ENCODE measurements at regions not wholly inside any gene's neighbourhood (a gene's known extent, or its start where the extent isn't known, plus 50 kb on each side); places are given as distances from the start of the nearest gene placed in this dataset.

DNA sequence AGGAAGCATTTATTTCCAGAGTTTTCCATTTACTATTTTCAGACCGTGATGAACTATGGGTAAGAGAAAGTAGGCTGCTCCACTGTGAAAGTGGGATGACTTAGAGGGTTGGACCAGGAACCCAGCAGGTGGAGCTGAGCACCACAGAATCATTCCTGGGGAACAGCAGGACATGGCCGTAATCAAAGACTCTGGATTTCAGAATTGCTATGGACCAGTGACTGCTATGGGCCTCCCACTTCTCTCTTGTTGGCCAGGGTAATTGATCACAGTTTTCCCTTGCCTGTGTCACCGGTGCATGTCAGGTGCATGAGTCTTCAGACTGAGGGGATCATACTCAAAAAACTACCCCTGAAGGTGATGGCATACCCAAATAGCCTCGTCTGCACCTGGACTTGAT, 90.6 kb upstream of the GPC1 start:
- TF ChIP-seq POLR2A (IDR thresholded peaks at IDR 0.05; ENCODE audit: extremely low read depth, insufficient read length) = no peak
- TF ChIP-seq, protein P1, sequence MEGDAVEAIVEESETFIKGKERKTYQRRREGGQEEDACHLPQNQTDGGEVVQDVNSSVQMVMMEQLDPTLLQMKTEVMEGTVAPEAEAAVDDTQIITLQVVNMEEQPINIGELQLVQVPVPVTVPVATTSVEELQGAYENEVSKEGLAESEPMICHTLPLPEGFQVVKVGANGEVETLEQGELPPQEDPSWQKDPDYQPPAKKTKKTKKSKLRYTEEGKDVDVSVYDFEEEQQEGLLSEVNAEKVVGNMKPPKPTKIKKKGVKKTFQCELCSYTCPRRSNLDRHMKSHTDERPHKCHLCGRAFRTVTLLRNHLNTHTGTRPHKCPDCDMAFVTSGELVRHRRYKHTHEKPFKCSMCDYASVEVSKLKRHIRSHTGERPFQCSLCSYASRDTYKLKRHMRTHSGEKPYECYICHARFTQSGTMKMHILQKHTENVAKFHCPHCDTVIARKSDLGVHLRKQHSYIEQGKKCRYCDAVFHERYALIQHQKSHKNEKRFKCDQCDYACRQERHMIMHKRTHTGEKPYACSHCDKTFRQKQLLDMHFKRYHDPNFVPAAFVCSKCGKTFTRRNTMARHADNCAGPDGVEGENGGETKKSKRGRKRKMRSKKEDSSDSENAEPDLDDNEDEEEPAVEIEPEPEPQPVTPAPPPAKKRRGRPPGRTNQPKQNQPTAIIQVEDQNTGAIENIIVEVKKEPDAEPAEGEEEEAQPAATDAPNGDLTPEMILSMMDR (IDR thresholded peaks at IDR 0.05; ENCODE audit: low read depth, low read length) = no peak
- TF ChIP-seq, protein P2, sequence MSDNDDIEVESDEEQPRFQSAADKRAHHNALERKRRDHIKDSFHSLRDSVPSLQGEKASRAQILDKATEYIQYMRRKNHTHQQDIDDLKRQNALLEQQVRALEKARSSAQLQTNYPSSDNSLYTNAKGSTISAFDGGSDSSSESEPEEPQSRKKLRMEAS (IDR thresholded peaks at IDR 0.05; ENCODE audit: low read depth, low read length) = no peak
- DNase-seq (ENCODE audit: low read depth) = no peak
- H3K4me3 ChIP-seq (ENCODE audit: low read depth, low read length) = no peak overlapping the region

DNA sequence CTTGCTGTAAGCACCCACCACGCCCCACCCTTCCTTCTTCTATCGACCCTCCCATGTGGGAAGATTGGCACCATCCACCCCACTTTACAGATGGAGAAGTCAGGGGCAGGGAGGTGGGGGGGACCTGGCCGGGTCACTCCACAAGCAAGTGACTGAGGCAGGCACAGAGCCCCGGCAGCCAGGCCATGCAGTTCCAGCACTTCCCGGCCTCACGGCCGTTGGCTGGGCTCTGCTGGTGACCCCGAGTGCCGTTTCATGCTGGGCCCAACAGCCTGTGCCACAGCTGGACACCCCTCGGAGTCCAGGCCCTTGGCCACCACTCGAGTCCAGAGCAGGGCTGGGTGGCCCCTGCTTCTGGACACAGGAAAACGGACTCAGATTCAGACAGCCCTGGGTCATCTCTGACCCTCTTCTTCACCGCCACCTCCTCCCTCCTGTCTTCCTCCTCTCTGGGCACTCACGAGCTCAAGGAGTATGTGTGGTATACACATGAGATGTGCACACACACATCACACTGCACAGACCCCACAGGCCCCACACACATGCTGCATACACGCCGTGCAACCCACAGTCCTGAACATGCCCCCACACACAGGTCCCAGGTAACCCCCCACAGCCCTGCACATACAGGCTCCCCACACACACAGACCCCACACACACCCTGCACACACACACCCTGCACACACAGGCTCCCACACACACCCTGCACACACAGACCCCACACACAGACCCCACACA, 89.3 kb upstream of the GPC1 start:
- TF ChIP-seq MYC (IDR thresholded peaks at IDR 0.05; ENCODE audit: low read depth, low read length) = no peak
- TF ChIP-seq, protein P2 (IDR thresholded peaks at IDR 0.05; ENCODE audit: low read depth, low read length) = no peak
- TF ChIP-seq, protein P1 (IDR thresholded peaks at IDR 0.05; ENCODE audit: low read depth, low read length) = no peak
- TF ChIP-seq POLR2A (IDR thresholded peaks at IDR 0.05; ENCODE audit: extremely low read depth, insufficient read length) = no peak
- DNase-seq (ENCODE audit: low read depth) = no peak
- no peak overlapping the region for H3K4me3 ChIP-seq (ENCODE audit: low read depth, low read length)

DNA sequence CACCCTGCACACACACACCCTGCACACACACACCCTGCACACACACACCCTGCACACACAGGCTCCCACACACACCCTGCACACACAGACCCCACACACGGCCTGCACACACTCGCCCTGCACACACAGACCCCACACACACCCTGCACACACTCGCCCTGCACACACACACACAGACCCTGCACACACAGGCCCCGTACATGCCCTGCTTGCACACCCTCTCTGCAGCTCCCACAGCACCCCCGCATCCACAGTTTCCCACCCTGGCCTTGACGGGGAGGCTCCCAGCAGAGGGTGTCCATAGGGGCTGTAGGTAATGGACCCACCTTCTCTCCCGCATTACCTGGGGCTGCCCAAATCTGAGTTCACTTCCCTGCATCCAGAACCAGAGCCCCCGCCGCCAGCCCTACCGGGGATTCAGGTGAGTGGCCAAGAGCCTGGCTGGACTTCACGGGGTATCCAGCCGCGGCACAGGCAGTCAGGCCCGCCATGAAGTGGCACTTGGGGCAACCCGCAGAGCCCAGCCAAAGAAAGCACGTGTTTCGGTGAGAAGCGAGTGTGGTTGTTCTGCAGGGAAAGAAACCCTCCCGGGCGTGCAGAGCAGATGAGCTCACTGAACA, 88.6 kb upstream of the GPC1 start:
- H3K4me3 ChIP-seq (ENCODE audit: low read depth, low read length) = no peak overlapping the region
- DNase-seq (ENCODE audit: low read depth) = no peak
- TF ChIP-seq POLR2A (IDR thresholded peaks at IDR 0.05; ENCODE audit: extremely low read depth, insufficient read length) (no peak), MYC (IDR thresholded peaks at IDR 0.05; ENCODE audit: low read depth, low read length) (no peak)
- TF ChIP-seq, protein P1 (IDR thresholded peaks at IDR 0.05; ENCODE audit: low read depth, low read length) = no peak
- TF ChIP-seq, protein P2 (IDR thresholded peaks at IDR 0.05; ENCODE audit: low read depth, low read length) = no peak

DNA sequence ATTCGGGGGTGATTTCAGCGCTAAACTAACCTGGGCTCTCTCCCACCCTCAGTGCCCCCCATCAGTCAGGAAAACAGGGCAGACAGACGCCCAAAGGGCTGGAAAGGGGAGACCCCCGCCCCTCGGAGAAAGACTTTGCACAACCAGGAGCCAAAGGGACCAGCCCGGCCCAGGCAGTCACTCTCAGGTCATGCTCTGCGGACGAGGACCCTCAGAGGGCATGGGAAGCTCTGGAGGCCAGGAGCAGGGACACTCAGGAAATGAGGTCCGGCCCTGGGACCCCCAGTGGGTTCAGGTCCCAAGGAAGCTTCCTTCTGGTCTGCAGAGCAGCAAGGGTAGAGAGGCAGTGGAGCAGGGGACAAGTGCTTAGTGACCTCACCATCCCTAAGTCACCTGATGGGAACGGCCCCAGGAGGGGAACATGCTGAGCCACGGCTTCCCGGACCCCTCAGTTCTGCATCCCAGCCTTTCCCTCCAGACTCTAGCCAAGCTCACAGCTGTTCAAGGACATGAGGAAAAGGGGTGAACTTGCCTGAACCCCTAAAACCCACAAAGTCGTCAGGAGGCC, 88.0 kb upstream of the GPC1 start:
- no peak overlapping the region for H3K4me3 ChIP-seq (ENCODE audit: low read depth, low read length)
- TF ChIP-seq, protein P1 (IDR thresholded peaks at IDR 0.05; ENCODE audit: low read depth, low read length) = no peak
- TF ChIP-seq MYC (IDR thresholded peaks at IDR 0.05; ENCODE audit: low read depth, low read length) (no peak), POLR2A (IDR thresholded peaks at IDR 0.05; ENCODE audit: extremely low read depth, insufficient read length) (no peak)
- TF ChIP-seq, protein P2 (IDR thresholded peaks at IDR 0.05; ENCODE audit: low read depth, low read length) = no peak
- no peak for DNase-seq (ENCODE audit: low read depth)

DNA sequence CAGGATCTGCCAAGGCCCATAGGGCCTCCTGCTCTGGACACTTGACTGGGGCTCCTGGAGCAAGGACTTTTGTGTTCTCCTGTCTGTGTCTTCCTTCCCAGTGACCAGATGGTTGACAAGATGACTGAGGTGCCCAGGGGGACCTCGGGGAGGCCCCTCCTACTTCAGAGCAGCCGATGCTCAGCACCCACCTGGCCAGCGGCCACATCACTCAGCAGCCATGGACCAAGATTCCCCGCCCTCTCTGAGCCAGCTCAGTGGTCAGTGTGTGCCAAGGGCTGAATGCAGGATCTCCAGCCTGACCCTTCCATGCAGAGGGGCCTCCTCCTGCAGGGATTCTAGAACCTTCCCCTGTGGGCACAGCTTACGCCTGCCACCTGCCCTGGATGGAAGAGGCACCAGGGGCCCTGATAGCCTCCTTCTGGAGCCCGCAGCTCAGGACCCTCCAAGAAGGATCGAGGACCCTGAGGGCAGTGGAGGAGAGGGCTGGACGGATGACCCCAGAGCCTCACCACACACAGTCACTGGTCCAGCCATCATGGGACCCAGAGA, 87.4 kb upstream of the GPC1 start:
- H3K4me3 ChIP-seq (ENCODE audit: low read depth, low read length) = no peak overlapping the region
- TF ChIP-seq, protein P2 (IDR thresholded peaks at IDR 0.05; ENCODE audit: low read depth, low read length) = no peak
- TF ChIP-seq POLR2A (IDR thresholded peaks at IDR 0.05; ENCODE audit: extremely low read depth, insufficient read length) (no peak), MYC (IDR thresholded peaks at IDR 0.05; ENCODE audit: low read depth, low read length) (no peak)
- TF ChIP-seq, protein P1 (IDR thresholded peaks at IDR 0.05; ENCODE audit: low read depth, low read length) = no peak
- DNase-seq (ENCODE audit: low read depth) = no peak

Data from NB4 (cell line).